ENCODE measurements at regions not wholly inside any gene's neighbourhood (a gene's known extent, or its start where the extent isn't known, plus 50 kb on each side); places are given as distances from the start of the nearest gene placed in this dataset.

DNA sequence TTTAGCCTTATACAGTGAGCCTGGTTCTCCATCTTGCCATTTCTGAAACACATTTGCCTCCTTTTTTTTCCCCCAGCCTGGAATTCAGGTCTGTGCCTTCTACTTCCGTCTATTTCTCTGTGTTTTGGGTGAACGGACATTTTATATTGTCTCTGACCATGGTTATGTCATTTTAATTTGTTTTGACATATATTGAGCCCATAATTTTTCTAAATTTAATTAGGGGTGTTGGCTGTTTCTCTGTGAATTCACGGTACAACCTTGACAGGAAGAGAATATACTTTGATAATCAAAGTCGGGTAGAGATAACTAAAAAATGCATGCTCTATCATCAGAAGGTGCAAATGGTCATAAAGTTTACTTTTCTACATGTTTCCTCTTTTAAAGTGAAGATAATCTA, 361.4 kb downstream of the VGLL3 start:
- H2AFZ ChIP-seq (ENCODE audit: insufficient read depth, low read depth, low read length, poor library complexity, severe bottlenecking) = no peak overlapping the region
- H3K27ac ChIP-seq (ENCODE audit: low read length in 2 of 2) = no peak overlapping the region
- Mint-ChIP-seq H3K27ac (no peak overlapping the region), H3K4me1 (no peaks in the 10 kb centered on the region), H3K9me3 (ENCODE audit: insufficient read depth) (peaks cover 2% of the 10 kb centered on the region), H3K27me3 (no peaks in the 10 kb centered on the region), H3K4me3 (no peak overlapping the region)
- H3K4me3 ChIP-seq (ENCODE audit: control extremely low read depth in 1 of 5, extremely low read depth in 1 of 5, insufficient read depth in 1 of 5, low read depth in 2 of 5, low read length in 4 of 5) = no peak overlapping the region
- no peaks in the 10 kb centered on the region for H3K27me3 ChIP-seq (replicated peaks in 1 of 4; ENCODE audit: control extremely low read depth in 1 of 4, control insufficient read depth in 3 of 4, insufficient read depth in 4 of 4, low read length in 3 of 4)
- no peaks in the 10 kb centered on the region for H4K20me1 ChIP-seq (ENCODE audit: control insufficient read depth, insufficient read depth, low read length, poor library complexity, severe bottlenecking)
- TF ChIP-seq, protein P1, sequence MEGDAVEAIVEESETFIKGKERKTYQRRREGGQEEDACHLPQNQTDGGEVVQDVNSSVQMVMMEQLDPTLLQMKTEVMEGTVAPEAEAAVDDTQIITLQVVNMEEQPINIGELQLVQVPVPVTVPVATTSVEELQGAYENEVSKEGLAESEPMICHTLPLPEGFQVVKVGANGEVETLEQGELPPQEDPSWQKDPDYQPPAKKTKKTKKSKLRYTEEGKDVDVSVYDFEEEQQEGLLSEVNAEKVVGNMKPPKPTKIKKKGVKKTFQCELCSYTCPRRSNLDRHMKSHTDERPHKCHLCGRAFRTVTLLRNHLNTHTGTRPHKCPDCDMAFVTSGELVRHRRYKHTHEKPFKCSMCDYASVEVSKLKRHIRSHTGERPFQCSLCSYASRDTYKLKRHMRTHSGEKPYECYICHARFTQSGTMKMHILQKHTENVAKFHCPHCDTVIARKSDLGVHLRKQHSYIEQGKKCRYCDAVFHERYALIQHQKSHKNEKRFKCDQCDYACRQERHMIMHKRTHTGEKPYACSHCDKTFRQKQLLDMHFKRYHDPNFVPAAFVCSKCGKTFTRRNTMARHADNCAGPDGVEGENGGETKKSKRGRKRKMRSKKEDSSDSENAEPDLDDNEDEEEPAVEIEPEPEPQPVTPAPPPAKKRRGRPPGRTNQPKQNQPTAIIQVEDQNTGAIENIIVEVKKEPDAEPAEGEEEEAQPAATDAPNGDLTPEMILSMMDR (IDR thresholded peaks at IDR 0.05) = no peak
- TF ChIP-seq EZH2 (IDR thresholded peaks at IDR 0.05; ENCODE audit: borderline replicate concordance, insufficient read depth, low read depth, low read length, poor library complexity, severe bottlenecking) = no peak
- ATAC-seq (ENCODE audit: low read depth) = no peak
- no peaks in the 10 kb centered on the region for H3K4me1 ChIP-seq (ENCODE audit: control insufficient read depth in 2 of 2, insufficient read depth in 2 of 2, low read length in 2 of 2)
- ChIA-PET POLR2A (no interaction called here), CTCF (no interaction called here)
- intact Hi-C loops (cut with micrococcal nuclease) = no loop called here
- WGBS (ENCODE audit: insufficient coverage) = no CpG with 5 or more reads among the region's 4 CpGs
- H3K4me2 ChIP-seq (replicated peaks; ENCODE audit: low read depth, low read length, poor library complexity, severe bottlenecking) = no peak overlapping the region
- DNase-seq = no peak
- no peaks in the 10 kb centered on the region for H3K79me2 ChIP-seq (ENCODE audit: control insufficient read depth, insufficient read depth, low read length)
- H3K9me3 ChIP-seq (ENCODE audit: control extremely low read depth in 1 of 3, control insufficient read depth in 2 of 3, insufficient read depth in 1 of 3, low read length in 2 of 3) = no peaks in the 10 kb centered on the region
- H3K9ac ChIP-seq (ENCODE audit: low read length) = no peak overlapping the region
- H3K36me3 ChIP-seq (replicated peaks in 1 of 2; ENCODE audit: control extremely low read depth in 1 of 2, control insufficient read depth in 1 of 2, extremely low read depth in 1 of 2, insufficient read depth in 2 of 2, low read length in 1 of 2) = no peaks in the 10 kb centered on the region

DNA sequence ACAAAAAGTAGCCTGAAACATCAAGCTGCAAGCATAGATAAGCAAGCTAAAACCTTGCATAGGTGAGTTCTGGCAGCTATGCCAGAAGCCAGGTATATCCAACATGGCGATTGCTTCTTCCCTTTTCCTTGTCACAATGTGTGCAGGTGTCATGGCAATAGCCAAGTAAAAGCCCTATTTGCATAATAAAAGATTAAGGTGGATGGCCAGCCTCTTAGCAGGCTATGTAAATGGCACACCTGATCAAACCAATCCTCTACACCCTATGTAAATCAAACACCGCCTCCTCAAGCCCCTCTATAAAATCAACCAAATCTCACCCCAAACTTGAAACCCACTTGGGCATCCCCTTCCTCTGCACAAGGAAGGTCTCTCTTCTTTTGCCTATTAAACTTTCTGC, 366.8 kb downstream of the VGLL3 start:
- POLR2A ChIA-PET = no interaction called here

More for the DNA sequence above, 366.8 kb downstream of the VGLL3 start:
- Histone ChIP-seq H3K4me1 (ENCODE audit: control insufficient read depth in 2 of 2, insufficient read depth in 2 of 2, low read length in 2 of 2) (no peaks in the 10 kb centered on the region), H3K4me2 (replicated peaks; ENCODE audit: low read depth, low read length, poor library complexity, severe bottlenecking) (no peak overlapping the region), H3K36me3 (replicated peaks in 1 of 2; ENCODE audit: control extremely low read depth in 1 of 2, control insufficient read depth in 1 of 2, extremely low read depth in 1 of 2, insufficient read depth in 2 of 2, low read length in 1 of 2) (no peaks in the 10 kb centered on the region), H3K9me3 (ENCODE audit: control extremely low read depth in 1 of 3, control insufficient read depth in 2 of 3, insufficient read depth in 1 of 3, low read length in 2 of 3) (no peaks in the 10 kb centered on the region), H3K9ac (ENCODE audit: low read length) (no peak overlapping the region), H2AFZ (ENCODE audit: insufficient read depth, low read depth, low read length, poor library complexity, severe bottlenecking) (no peak overlapping the region), H3K27ac (ENCODE audit: low read length in 2 of 2) (no peak overlapping the region), H3K27me3 (replicated peaks in 1 of 4; ENCODE audit: control extremely low read depth in 1 of 4, control insufficient read depth in 3 of 4, insufficient read depth in 4 of 4, low read length in 3 of 4) (no peaks in the 10 kb centered on the region), H3K4me3 (ENCODE audit: control extremely low read depth in 1 of 5, extremely low read depth in 1 of 5, insufficient read depth in 1 of 5, low read depth in 2 of 5, low read length in 4 of 5) (no peak overlapping the region), H3K79me2 (ENCODE audit: control insufficient read depth, insufficient read depth, low read length) (no peaks in the 10 kb centered on the region), H4K20me1 (ENCODE audit: control insufficient read depth, insufficient read depth, low read length, poor library complexity, severe bottlenecking) (no peaks in the 10 kb centered on the region)
- Mint-ChIP-seq H3K27me3 (no peaks in the 10 kb centered on the region), H3K9me3 (ENCODE audit: insufficient read depth) (peaks cover 2% of the 10 kb centered on the region), H3K4me1 (no peaks in the 10 kb centered on the region), H3K27ac (no peak overlapping the region), H3K4me3 (no peak overlapping the region)
- ATAC-seq (ENCODE audit: low read depth) (no peak), DNase-seq (no peak)
- WGBS (ENCODE audit: insufficient coverage) = 100% methylated on average over 2 of the region's 2 CpGs
- CTCF ChIA-PET = no interaction called here
- TF ChIP-seq EZH2 (IDR thresholded peaks at IDR 0.05; ENCODE audit: borderline replicate concordance, insufficient read depth, low read depth, low read length, poor library complexity, severe bottlenecking) = no peak
- TF ChIP-seq, protein P1 (IDR thresholded peaks at IDR 0.05) = no peak
- intact Hi-C loops (cut with micrococcal nuclease) = no loop called here
